Transverse colon (tissue), 4 donors: ENCODE measurements at regions not wholly inside any gene's neighbourhood (a gene's known extent, or its start where the extent isn't known, plus 50 kb on each side); places are given as distances from the start of the nearest gene placed in this dataset.

Source experiments
- DNase-seq: peaks from one replicate; pipeline ENCODE4 v3.0.0-alpha.2; 2019
- H3K27ac ChIP-seq, 4 donors: fragments of 200-600 bp; sonication (generic); 2 replicates each; pipeline ENCODE4 v1.5.1; 2016 to 2018; ENCODE audit warnings: inconsistent platforms in 4 of 4
- H3K27me3 ChIP-seq: fragments of 200-600 bp; sonication (generic); 2 replicates; pipeline ENCODE4 v1.5.1; 2017; ENCODE audit warnings: inconsistent platforms
- H3K36me3 ChIP-seq, 4 donors: fragments of 200-600 bp; sonication (generic); 2 replicates each; pipeline ENCODE4 v1.5.1; 2017 to 2019; ENCODE audit warnings: inconsistent platforms in 4 of 4
- H3K4me1 ChIP-seq, 4 donors: fragments of 200-600 bp; sonication (generic); 2 replicates each; pipeline ENCODE4 v1.5.1; 2017 to 2020; ENCODE audit warnings: inconsistent platforms in 4 of 4
- H3K4me3 ChIP-seq, 4 donors: fragments of 200-600 bp; sonication (generic); 1 replicate in 1 of 4; 2 replicates in 3 of 4; pipeline versions ENCODE4 v1.5.1 to v1.6.1; 2017 to 2019; ENCODE audit warnings: inconsistent platforms in 4 of 4
- H3K9me3 ChIP-seq, 2 donors: fragments of 200-600 bp; sonication (generic); 2 replicates each; pipeline ENCODE4 v1.5.1; 2017 to 2019; ENCODE audit warnings: inconsistent platforms in 2 of 2
- EP300 ChIP-seq: sonication (generic); formaldehyde crosslinking; IDR thresholded peaks from one replicate; pipeline ENCODE4 v1.6.1; 2017; ENCODE audit warnings: antibody characterized with exemption, low read depth
- POLR2A ChIP-seq: fragments of 450-650 bp; IDR thresholded peaks from one replicate; pipeline ENCODE4 v1.6.1; 2016; ENCODE audit warnings: antibody characterized with exemption, mild to moderate bottlenecking, moderate library complexity
- POLR2AphosphoS5 ChIP-seq, 3 donors: sonication (generic); formaldehyde crosslinking; IDR thresholded peaks; one replicate each; pipeline ENCODE4 v1.6.1; 2016; ENCODE audit warnings: antibody characterized with exemption in 3 of 3
- WGBS, 2 donors: methylation state at CpG; one replicate each; pipeline ENCODE4 v1.1.5; 2018; ENCODE audit warnings: low coverage in 1 of 2; 5-methylcytosine and 5-hydroxymethylcytosine counted together
- in situ Hi-C, 4 donors: fragments of 200-750 bp; cut with MboI; loops; one replicate each; pipeline versions ENCODE4 v1.15.0 to v1.15.1; 2017; ENCODE audit warnings: low sequenced_read_pairs in 3 of 4, low pct_ligation_motif_present in 1 of 4, low pct_unique_long_range_greater_than_20kb in 1 of 4
- intact Hi-C: fragments of 100-400 bp; cut with DNase I; formaldehyde crosslinking; loops from one replicate; pipeline ENCODE4 v1.15.1; 2023; ENCODE audit warnings: low total_unique reads
- TF ChIP-seq, protein P1 (sequence below), 5 experiments: fragments of 200-600 bp in 3 of 5; fragments of 450-650 bp in 2 of 5; sonication (generic) in 3 of 5; IDR thresholded peaks; 1 replicate in 2 of 5; 2 replicates in 3 of 5; pipeline ENCODE4 v1.5.1; 2016 to 2017; ENCODE audit warnings: antibody characterized with exemption in 5 of 5, inconsistent platforms in 3 of 5, mild to moderate bottlenecking in 2 of 5, moderate library complexity in 1 of 5

- H3K27ac ChIP-seq = no peak overlapping the region
- no peaks in the 10 kb centered on the region for H3K27me3 ChIP-seq
- no peak overlapping the region for H3K4me3 ChIP-seq
- DNase-seq = peak; percentile 26
- in situ Hi-C loops = loop anchor here in 3 of 4 donors (10.0 to 25.0 kb wide), 3 partner anchors 659 to 669 kb away; partner anchors contain the start of gene SHH (in 2 of the 3)
- intact Hi-C loops = no loop called here
- H3K36me3 ChIP-seq = no peaks in the 10 kb centered on the region
- no peaks in the 10 kb centered on the region for H3K9me3 ChIP-seq
- TF ChIP-seq EP300 (no peak), POLR2A (no peak), POLR2AphosphoS5 (IDR thresholded peaks at IDR 0.05) (no peak)
- TF ChIP-seq, protein P1, sequence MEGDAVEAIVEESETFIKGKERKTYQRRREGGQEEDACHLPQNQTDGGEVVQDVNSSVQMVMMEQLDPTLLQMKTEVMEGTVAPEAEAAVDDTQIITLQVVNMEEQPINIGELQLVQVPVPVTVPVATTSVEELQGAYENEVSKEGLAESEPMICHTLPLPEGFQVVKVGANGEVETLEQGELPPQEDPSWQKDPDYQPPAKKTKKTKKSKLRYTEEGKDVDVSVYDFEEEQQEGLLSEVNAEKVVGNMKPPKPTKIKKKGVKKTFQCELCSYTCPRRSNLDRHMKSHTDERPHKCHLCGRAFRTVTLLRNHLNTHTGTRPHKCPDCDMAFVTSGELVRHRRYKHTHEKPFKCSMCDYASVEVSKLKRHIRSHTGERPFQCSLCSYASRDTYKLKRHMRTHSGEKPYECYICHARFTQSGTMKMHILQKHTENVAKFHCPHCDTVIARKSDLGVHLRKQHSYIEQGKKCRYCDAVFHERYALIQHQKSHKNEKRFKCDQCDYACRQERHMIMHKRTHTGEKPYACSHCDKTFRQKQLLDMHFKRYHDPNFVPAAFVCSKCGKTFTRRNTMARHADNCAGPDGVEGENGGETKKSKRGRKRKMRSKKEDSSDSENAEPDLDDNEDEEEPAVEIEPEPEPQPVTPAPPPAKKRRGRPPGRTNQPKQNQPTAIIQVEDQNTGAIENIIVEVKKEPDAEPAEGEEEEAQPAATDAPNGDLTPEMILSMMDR (IDR thresholded peaks at IDR 0.05) = peak; percentile 39 to 60 (median 57)
- WGBS, 2 donors = 19 to 23% methylated on average over 9 of the region's 9 CpGs
- H3K4me1 ChIP-seq = no peaks in the 10 kb centered on the region
Measured at GRCh38 chr7:156473476-156474240, 166.9 kb upstream of the RNF32 start.

GRCh38 chr7:156472267-156472666 is 168.3 kb upstream of the RNF32 start:
- H3K9me3 ChIP-seq = no peaks in the 10 kb centered on the region
- no peaks in the 10 kb centered on the region for H3K36me3 ChIP-seq
- no peaks in the 10 kb centered on the region for H3K4me1 ChIP-seq
- H3K4me3 ChIP-seq = no peak overlapping the region
- TF ChIP-seq EP300 (no peak), POLR2A (no peak), POLR2AphosphoS5 (IDR thresholded peaks at IDR 0.05) (no peak)
- TF ChIP-seq, protein P1 (IDR thresholded peaks at IDR 0.05) = no peak
- no peak for DNase-seq
- H3K27me3 ChIP-seq = no peaks in the 10 kb centered on the region
- in situ Hi-C loops = loop anchor here in 3 of 4 donors (10.0 to 25.0 kb wide), 3 partner anchors 657 to 667 kb away; partner anchors contain the start of gene SHH (in 2 of the 3)
- H3K27ac ChIP-seq = no peak overlapping the region
- intact Hi-C loops = no loop called here
- WGBS, 2 donors = 86 to 88% methylated on average over 7 to 11 of the region's 11 CpGs

DNA sequence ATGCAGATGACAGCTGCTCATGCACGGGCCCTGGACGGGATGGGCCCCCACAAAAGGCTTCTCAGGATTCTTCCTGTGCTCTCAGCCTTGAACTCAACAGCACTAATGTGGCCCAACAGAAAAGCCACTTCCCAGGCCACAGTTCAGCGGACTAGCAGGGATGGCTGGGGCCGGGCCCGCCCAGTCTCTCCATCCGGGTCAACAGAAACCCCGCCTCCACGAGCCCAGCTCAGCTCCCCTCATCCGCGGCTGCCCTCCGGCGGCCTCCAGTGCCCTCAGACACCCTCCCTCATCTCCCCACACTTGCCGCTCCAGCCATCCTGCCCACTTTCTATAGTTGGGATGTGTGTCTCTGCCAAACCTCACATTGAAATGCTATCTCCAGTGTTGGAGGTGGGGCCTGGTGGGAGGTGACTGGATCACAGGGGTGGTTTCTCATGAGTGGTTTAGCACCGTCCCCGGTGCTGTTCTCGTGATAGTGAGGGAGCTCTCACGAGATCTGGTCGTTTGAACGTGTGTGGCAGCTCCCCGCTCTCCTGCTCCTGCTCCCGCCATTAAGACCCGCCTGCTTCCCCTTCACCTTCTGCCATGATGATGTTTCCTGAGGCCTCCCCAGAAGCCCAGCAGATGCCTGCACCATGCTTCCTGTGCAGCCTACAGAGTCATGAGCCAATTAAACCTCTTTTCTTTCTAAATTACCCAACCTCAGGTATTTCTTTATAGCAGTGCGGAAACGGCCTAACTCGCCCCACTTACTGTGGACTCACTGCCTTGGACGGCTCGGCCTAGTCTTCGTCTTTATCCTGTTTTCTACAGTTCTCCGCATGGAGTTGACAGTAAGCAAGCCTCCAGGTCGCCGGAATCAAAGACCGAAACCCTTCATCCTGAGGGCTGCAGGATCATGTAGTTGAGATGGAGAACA is 169.9 kb upstream of the RNF32 start:
- H3K4me3 ChIP-seq = no peak overlapping the region
- in situ Hi-C loops = loop anchor here in 3 of 4 donors (10.0 to 25.0 kb wide), 3 partner anchors 656 to 666 kb away; partner anchors contain the start of gene SHH (in 2 of the 3)

More for the DNA sequence above, 169.9 kb upstream of the RNF32 start:
- DNase-seq = no peak
- H3K27me3 ChIP-seq = no peaks in the 10 kb centered on the region
- H3K36me3 ChIP-seq = no peaks in the 10 kb centered on the region
- no peaks in the 10 kb centered on the region for H3K4me1 ChIP-seq
- no peaks in the 10 kb centered on the region for H3K9me3 ChIP-seq
- TF ChIP-seq EP300 (no peak), POLR2A (no peak), POLR2AphosphoS5 (IDR thresholded peaks at IDR 0.05) (no peak)
- TF ChIP-seq, protein P1 (IDR thresholded peaks at IDR 0.05) = no peak
- WGBS, 2 donors = 94% methylated on average over 32 of the region's 32 CpGs; no CpG with 5 or more reads in 1 of the 2 donors
- H3K27ac ChIP-seq = no peak overlapping the region
- intact Hi-C loops = no loop called here
